ENCODE measurements at regions not wholly inside any gene's neighbourhood (a gene's known extent, or its start where the extent isn't known, plus 50 kb on each side); places are given as distances from the start of the nearest gene placed in this dataset.

DNA sequence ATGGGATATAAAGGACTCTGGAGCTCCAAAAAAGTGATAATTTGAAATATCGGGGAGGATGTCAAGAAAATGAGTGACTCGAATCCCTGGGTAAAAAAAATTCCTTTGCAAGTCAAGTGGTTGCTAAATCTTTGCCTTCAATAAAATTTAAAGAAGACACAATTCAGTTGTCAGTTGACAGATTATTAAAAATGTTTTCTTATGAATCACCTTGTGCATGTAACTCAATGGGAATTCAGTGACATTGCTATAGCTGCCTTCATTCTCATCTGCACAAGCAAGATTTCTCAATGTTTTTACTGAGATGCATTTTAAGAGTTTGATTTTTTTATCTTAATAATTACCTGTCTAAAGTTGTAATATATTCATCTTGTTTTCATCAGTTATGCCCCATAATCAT is 264.0 kb upstream of the IL12A start:
- TF ChIP-seq EP300 (IDR thresholded peaks at IDR 0.05) = no peak
- TF ChIP-seq POLR2A (IDR thresholded peaks at IDR 0.05) = no peak
- TF ChIP-seq, protein P1, sequence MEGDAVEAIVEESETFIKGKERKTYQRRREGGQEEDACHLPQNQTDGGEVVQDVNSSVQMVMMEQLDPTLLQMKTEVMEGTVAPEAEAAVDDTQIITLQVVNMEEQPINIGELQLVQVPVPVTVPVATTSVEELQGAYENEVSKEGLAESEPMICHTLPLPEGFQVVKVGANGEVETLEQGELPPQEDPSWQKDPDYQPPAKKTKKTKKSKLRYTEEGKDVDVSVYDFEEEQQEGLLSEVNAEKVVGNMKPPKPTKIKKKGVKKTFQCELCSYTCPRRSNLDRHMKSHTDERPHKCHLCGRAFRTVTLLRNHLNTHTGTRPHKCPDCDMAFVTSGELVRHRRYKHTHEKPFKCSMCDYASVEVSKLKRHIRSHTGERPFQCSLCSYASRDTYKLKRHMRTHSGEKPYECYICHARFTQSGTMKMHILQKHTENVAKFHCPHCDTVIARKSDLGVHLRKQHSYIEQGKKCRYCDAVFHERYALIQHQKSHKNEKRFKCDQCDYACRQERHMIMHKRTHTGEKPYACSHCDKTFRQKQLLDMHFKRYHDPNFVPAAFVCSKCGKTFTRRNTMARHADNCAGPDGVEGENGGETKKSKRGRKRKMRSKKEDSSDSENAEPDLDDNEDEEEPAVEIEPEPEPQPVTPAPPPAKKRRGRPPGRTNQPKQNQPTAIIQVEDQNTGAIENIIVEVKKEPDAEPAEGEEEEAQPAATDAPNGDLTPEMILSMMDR (IDR thresholded peaks at IDR 0.05) = no peak
- no peak for TF ChIP-seq POLR2AphosphoS5 (IDR thresholded peaks at IDR 0.05)

Measured in gastroesophageal sphincter (tissue), 3 donors.